Activated naive CD8-positive, alpha-beta T cell treated with anti-CD3 and anti-CD28 coated beads, Interleukin-2, amount 50 U/mL, for 24 hours (primary cell): ENCODE measurements at regions not wholly inside any gene's neighbourhood (a gene's known extent, or its start where the extent isn't known, plus 50 kb on each side); places are given as distances from the start of the nearest gene placed in this dataset.

Experiments
- ATAC-seq: fragments of 150-1000 bp; cut with Tn5 transposase; one replicate; pipeline ENCODE4 v1.10.0; 2021
- DNase-seq: peaks from one replicate; pipeline ENCODE4 v3.0.0; 2021
- H3K27ac Mint-ChIP-seq: one replicate; pipeline ENCODE4 v1.8.0; 2021; ENCODE audit warnings: mild to moderate bottlenecking, mixed read lengths
- H3K27me3 Mint-ChIP-seq: one replicate; pipeline ENCODE4 v1.8.0; 2021; ENCODE audit warnings: mixed read lengths
- H3K36me3 Mint-ChIP-seq: one replicate; pipeline ENCODE4 v1.8.0; 2021; ENCODE audit warnings: low read depth, mixed read lengths
- H3K4me1 Mint-ChIP-seq: one replicate; pipeline ENCODE4 v1.8.0; 2021; ENCODE audit warnings: mixed read lengths
- H3K4me3 Mint-ChIP-seq: one replicate; pipeline ENCODE4 v1.8.0; 2021; ENCODE audit warnings: mild to moderate bottlenecking, moderate library complexity, mixed read lengths
- H3K9me3 Mint-ChIP-seq: one replicate; pipeline ENCODE4 v1.8.0; 2021; ENCODE audit warnings: mixed read lengths

DNA sequence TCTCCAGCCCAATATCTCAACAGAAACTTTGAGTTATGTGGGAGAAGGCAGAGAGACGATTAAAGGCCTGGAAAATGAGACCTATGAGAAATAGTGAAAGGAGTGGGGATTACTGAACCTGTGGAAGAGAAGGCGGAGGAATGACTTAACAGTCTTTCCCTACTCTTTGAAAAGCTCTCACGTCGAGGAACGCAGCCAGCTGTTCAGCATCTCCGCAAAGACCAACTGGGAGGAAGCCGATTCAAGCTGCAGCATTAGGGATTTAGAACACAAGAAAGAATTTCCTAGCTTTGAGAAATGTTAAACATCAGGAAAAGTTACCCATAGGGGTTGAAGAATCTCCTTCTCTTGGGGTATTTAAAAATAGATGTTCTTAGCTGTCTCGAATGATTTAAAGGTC lies 233.2 kb upstream of the PARD3B start:
- Mint-ChIP-seq H3K4me1 (no peaks in the 10 kb centered on the region), H3K36me3 (no peaks in the 10 kb centered on the region), H3K27me3 (peaks cover 7% of the 10 kb centered on the region), H3K9me3 (no peaks in the 10 kb centered on the region), H3K27ac (no peak overlapping the region), H3K4me3 (no peak overlapping the region)
- DNase-seq, result no peak
- no peak for ATAC-seq

DNA sequence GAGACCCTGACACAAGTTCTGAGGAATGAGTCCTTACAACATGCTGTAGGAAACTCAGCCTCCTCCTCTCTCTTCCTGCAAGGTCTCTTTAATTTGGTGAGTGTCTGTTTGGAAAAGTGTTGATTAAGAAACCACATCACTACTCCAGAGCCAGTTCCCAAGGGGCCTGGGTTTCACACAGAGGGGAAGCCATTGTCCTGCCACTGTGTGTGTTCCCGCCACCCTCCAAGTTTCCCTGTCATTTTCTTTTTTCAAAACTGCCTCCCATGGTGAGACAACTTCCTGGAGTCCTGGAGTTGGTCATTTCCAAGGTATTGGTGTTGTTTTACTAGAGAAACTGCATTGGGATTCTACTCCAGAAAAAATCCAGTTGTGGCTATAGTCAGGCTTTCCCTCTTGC lies 232.0 kb upstream of the PARD3B start:
- no peak overlapping the region for H3K4me3 Mint-ChIP-seq
- H3K27me3 Mint-ChIP-seq, result peaks cover 11% of the 10 kb centered on the region

DNA sequence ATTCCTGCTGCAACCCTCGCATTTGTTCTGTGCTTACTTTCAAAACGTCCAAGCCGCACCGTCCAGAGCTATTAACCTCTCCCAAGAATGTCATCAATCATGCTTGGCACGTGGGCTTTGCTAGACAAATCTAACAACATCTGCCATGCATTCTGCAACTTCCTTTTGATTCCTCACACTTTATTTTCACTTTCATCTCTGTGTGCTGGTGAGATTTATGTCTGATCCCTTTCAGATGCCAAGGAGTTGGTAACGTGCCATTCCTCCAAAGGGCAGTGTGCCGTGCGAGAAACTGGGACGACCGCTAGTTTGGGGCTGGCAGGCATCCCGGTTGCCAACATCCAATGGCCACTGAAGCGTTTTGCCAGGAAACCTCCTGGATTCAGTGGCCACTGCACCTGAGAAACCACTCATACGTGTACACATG lies 230.0 kb upstream of the PARD3B start:
- H3K27me3 Mint-ChIP-seq, result peaks cover 14% of the 10 kb centered on the region
- DNase-seq, result no peak
- ATAC-seq, result no peak

More for the DNA sequence above, 232.0 kb upstream of the PARD3B start:
- no peak for DNase-seq
- no peak for ATAC-seq
- H3K4me1 Mint-ChIP-seq, result no peaks in the 10 kb centered on the region
- H3K36me3 Mint-ChIP-seq, result no peaks in the 10 kb centered on the region
- no peak overlapping the region for H3K27ac Mint-ChIP-seq
- no peaks in the 10 kb centered on the region for H3K9me3 Mint-ChIP-seq

DNA sequence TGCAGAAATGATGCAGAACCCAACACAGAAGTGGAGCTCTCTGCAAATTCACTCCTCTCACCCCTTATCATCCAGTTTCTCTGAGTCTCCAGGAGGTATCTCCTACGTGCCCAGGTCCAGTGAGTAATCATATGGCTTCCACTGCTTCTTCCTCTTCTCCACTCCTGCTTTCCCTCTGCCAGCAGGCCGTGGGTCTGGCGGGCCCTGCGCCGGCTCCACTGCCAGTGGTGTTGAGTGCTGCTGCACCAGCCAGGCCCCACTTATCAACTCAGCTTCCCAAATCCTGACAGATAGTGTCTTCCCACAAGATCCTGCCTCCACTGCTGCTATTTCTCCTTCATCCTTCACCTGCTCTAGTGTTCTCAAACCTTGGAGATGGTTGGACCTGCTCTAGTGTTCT lies 227.6 kb upstream of the PARD3B start:
- no peak overlapping the region for H3K27ac Mint-ChIP-seq
- H3K27me3 Mint-ChIP-seq, result peaks cover 14% of the 10 kb centered on the region
- ATAC-seq (no peak), DNase-seq (no peak)
- H3K4me1 Mint-ChIP-seq, result no peaks in the 10 kb centered on the region
- H3K36me3 Mint-ChIP-seq, result no peaks in the 10 kb centered on the region
- no peaks in the 10 kb centered on the region for H3K9me3 Mint-ChIP-seq
- H3K4me3 Mint-ChIP-seq, result no peak overlapping the region

More for the DNA sequence above, 230.0 kb upstream of the PARD3B start:
- Mint-ChIP-seq H3K27ac (no peak overlapping the region), H3K4me1 (no peaks in the 10 kb centered on the region), H3K36me3 (no peaks in the 10 kb centered on the region), H3K4me3 (no peak overlapping the region), H3K9me3 (no peaks in the 10 kb centered on the region)

DNA sequence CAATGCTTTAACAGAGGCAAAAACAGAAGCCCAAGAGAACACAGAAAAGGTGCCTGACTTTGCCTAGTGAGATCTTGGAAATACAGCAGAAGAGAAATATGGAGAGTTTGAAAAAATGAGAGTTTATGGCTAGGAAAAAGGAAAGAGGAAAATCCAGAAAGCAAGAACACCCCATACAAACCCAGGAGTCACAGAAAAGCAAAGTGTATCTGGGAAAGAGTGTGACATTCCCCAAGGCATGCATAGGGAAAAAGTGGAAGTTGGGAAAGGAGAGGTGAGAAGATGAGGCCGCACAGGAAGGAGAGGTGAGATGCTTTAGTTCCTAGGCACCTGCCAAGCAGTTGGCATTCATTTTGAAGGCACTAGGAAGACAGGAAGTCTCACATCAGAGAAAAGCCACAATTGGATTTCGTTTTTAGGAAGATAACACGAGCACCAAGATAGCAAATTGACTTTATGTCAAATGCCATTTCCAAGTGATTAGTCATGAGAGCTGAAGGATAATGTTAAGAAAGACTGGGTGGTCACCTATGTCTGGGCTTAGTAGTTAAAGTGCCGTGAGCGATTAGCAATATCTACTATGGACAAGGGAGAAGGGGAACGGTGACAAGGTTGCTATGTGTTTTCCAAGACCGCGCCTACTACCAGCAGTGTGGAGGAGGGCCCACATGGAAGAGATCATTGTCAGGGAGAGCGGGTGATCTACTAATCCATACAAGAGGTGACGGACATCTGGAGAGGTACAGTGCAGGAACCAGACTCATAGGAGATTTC lies 224.1 kb upstream of the PARD3B start:
- Mint-ChIP-seq H3K4me3 (no peak overlapping the region), H3K36me3 (no peaks in the 10 kb centered on the region), H3K27ac (no peak overlapping the region), H3K9me3 (no peaks in the 10 kb centered on the region), H3K4me1 (no peaks in the 10 kb centered on the region), H3K27me3 (peaks cover 11% of the 10 kb centered on the region)
- DNase-seq, result no peak
- ATAC-seq, result no peak

DNA sequence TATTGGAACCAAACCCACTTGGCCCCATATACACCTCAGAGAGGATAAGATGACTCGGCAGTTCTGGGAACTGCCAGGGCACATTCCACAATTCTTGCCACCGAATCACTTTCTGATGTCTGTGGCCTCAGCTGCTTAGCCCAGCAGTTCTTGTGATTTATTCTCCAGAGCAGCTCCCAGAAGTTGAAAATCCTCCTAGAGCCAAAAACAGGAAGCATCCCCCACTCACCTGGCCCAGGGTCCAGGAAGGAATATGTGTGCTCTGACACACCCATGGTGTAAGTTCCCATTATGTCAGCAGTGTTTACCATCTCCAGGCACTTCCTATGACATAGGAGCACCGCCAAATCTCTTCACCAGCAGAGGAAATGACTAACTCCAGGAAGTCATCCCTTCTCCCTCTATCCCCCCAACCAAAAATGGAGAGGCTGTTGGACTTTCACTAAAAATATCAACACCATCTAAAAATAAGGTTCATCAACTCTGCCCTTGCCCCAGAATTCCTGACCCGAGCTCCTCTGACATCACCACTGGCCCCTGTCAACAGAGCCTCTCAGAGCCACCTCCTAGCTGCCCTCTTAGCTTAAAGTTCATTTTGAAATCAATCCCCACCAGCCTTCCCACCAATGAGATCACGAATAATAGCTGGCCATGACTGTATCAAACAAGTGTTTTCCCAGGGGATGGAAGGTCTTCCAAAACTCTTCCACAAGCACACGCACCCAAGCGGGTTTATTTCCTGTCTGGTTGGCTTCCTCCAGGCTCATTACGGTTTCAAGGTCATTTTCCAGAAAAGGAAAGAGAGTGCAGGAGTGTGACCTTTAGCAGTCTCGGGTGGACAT lies 223.1 kb upstream of the PARD3B start:
- Mint-ChIP-seq H3K36me3 (no peaks in the 10 kb centered on the region), H3K27me3 (peaks cover 11% of the 10 kb centered on the region), H3K4me1 (no peaks in the 10 kb centered on the region), H3K27ac (no peak overlapping the region), H3K4me3 (no peak overlapping the region), H3K9me3 (no peaks in the 10 kb centered on the region)
- no peak for ATAC-seq
- no peak for DNase-seq

DNA sequence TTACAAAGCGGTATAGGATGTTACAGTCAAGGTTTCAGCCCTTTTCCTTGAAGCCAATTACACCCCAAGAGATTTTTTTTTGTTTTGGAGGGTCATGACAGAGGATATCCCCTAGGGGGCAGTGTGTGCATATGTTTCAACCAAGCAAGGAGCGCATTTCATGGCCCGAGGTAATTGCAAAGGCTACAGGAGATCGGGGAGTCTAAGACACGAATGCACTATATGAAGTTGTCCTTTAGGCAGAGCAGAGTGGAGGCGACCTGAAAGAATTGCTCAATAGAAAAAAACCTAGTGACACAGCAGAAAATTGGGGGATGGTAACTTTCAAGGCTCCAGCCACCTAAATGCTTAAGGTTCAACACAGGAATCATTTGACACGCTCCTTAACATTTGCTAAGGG lies 219.8 kb upstream of the PARD3B start:
- peak; percentile 70 for ATAC-seq
- no peaks in the 10 kb centered on the region for H3K4me1 Mint-ChIP-seq
- peaks cover 3% of the 10 kb centered on the region for H3K27me3 Mint-ChIP-seq
- H3K36me3 Mint-ChIP-seq, result no peaks in the 10 kb centered on the region
- H3K4me3 Mint-ChIP-seq, result no peak overlapping the region
- no peak overlapping the region for H3K27ac Mint-ChIP-seq
- peak; percentile 49 for DNase-seq
- H3K9me3 Mint-ChIP-seq, result no peaks in the 10 kb centered on the region

DNA sequence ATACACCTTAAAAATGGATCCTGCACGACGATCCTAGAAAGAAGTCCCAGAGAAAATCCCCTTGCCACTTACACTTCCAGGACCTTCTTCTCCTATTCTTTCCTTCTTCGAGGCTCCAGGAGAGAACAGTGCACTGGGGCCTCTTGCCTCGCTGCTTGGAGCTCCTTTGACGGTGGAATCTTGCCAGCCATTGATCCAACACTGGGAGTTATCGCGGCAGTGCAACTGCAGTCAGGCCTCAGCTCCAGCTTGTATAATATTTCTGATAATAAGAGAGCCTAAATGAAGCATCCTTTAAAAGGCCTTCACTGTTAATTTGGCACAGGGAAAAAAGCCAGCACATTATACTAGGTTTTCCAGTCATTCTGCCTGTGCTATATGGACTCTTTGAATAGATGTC lies 216.9 kb upstream of the PARD3B start:
- Mint-ChIP-seq H3K4me3 (no peak overlapping the region), H3K27me3 (no peaks in the 10 kb centered on the region), H3K36me3 (no peaks in the 10 kb centered on the region), H3K9me3 (no peaks in the 10 kb centered on the region), H3K27ac (no peak overlapping the region), H3K4me1 (no peaks in the 10 kb centered on the region)
- no peak for DNase-seq
- ATAC-seq, result no peak

DNA sequence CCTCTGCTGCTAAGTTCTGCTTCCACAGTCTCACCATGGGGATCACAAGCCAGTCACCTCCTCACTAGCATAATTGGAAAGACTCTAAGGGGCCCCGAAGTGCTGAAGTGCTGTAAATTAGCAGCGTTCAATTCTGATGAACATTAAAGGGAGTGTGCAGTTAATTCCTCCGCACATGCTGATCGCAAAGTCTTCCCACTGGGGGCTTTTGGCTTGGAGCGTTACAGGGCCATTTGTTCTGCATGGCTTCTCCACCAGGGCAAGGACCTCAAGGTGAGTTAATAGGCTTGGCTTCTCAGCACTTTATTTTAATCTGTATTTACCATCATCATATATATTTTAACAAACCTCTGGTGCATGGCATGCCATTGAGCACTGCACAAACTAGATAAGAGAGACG lies 216.3 kb upstream of the PARD3B start:
- Mint-ChIP-seq H3K36me3 (no peaks in the 10 kb centered on the region), H3K4me3 (no peak overlapping the region), H3K27me3 (no peaks in the 10 kb centered on the region), H3K4me1 (no peaks in the 10 kb centered on the region), H3K27ac (no peak overlapping the region), H3K9me3 (no peaks in the 10 kb centered on the region)
- no peak for ATAC-seq
- no peak for DNase-seq

DNA sequence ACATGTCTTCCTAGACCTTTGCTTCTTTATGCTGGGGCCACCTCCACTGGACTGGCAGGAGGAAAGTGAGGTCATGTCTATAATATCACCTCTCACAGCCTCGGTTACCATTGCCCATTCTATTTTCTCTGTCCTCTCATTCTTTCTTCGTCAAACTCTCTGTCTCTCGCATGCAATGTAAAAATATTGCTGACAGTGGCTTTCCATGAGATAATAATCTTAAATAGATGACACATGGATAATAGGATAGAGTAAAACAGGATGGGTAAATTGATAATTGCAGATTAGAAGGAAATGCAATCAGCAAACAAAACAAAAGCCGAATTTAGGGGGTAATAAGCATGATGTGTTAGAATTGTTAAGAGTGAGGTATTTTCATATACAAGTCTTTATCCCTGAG lies 215.7 kb upstream of the PARD3B start:
- H3K36me3 Mint-ChIP-seq, result no peaks in the 10 kb centered on the region
- no peaks in the 10 kb centered on the region for H3K4me1 Mint-ChIP-seq
- no peak for ATAC-seq
- H3K9me3 Mint-ChIP-seq, result no peaks in the 10 kb centered on the region
- H3K4me3 Mint-ChIP-seq, result no peak overlapping the region
- no peaks in the 10 kb centered on the region for H3K27me3 Mint-ChIP-seq
- DNase-seq, result no peak
- no peak overlapping the region for H3K27ac Mint-ChIP-seq

DNA sequence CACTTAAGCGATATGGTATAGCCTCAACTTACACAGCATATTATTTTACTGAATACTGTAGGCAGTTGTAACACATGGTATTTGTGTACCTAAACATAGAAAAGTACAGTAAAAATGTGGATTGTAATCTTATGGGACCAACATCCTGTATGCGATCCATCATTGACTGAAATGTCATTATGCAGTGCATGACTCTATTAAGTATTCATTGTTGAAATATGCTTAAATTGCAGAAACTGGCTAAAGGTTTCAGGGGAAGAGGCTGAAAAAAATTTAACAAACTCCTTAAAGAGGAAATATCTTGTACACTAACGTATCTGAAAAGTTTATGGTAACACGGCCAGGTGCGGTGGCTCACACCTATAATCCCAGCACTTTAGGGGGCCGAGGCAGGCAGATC lies 214.1 kb upstream of the PARD3B start:
- DNase-seq, result no peak

DNA sequence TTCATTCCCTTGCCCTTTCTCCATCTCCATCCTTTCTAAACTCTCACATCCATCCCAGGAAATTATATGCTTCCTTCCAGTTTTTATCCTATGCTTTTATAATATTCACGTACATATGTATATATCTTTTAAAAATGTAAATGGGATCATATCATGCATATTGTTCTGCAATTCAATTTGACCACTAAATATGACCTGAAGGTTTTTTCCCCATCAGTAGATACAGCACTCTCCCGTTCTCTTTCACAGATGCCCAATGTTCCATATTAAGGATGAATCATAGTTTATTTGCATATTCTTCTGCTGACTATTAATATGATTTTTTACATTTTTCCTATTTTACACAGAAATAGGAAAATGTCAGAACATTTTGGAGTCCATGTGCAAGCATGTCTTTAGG lies 213.3 kb upstream of the PARD3B start:
- Mint-ChIP-seq H3K9me3 (no peaks in the 10 kb centered on the region), H3K36me3 (no peaks in the 10 kb centered on the region), H3K4me1 (no peaks in the 10 kb centered on the region), H3K27ac (no peak overlapping the region), H3K4me3 (no peak overlapping the region), H3K27me3 (peaks cover 5% of the 10 kb centered on the region)
- DNase-seq (no peak), ATAC-seq (no peak)

More for the DNA sequence above, 214.1 kb upstream of the PARD3B start:
- Mint-ChIP-seq H3K36me3 (no peaks in the 10 kb centered on the region), H3K4me1 (no peaks in the 10 kb centered on the region), H3K27ac (no peak overlapping the region), H3K27me3 (peaks cover 5% of the 10 kb centered on the region), H3K9me3 (no peaks in the 10 kb centered on the region), H3K4me3 (no peak overlapping the region)
- no peak for ATAC-seq

DNA sequence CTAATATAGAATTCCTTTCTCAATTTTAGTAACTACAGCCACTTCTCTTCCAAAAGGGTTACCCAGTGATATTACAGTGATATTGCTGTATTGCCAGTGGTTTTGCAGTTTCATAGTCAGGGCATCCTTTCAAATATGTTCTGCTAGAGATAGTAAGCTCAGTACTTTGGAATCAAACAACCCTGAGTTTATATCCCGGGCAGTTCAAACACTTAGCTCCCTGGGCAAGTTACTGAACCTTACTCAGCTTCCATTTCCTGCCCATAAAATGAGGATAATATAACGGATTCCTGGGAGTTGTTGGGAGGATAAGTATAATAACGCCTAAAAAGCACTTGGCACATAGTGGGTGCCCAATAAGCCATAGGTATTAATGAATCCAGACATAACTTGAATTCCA lies 212.6 kb upstream of the PARD3B start:
- ATAC-seq (no peak), DNase-seq (no peak)
- Mint-ChIP-seq H3K9me3 (no peaks in the 10 kb centered on the region), H3K27me3 (peaks cover 11% of the 10 kb centered on the region), H3K36me3 (no peaks in the 10 kb centered on the region), H3K4me1 (no peaks in the 10 kb centered on the region), H3K4me3 (no peak overlapping the region), H3K27ac (no peak overlapping the region)

DNA sequence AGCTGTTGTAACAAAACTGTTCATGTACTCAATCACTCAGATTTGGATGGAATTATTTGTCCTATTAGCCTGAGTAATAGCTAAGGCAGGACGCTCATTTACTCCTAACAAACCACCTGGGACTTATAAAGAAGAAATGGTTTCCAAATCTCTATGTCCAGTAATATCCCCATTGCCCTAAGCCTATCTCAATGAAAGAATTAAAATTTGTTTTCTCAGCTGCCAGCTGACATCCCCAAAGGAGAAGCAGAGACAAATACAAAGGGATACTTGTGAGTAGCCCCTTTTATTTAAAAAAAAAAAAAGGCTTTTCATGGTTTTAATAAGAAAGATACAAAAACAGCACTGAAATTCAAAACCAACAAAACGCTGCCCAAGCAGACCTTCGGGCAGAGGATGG lies 211.4 kb upstream of the PARD3B start:
- DNase-seq (no peak), ATAC-seq (no peak)
- Mint-ChIP-seq H3K27ac (no peak overlapping the region), H3K4me3 (no peak overlapping the region), H3K36me3 (no peaks in the 10 kb centered on the region), H3K4me1 (no peaks in the 10 kb centered on the region), H3K9me3 (no peaks in the 10 kb centered on the region), H3K27me3 (peaks cover 18% of the 10 kb centered on the region)

DNA sequence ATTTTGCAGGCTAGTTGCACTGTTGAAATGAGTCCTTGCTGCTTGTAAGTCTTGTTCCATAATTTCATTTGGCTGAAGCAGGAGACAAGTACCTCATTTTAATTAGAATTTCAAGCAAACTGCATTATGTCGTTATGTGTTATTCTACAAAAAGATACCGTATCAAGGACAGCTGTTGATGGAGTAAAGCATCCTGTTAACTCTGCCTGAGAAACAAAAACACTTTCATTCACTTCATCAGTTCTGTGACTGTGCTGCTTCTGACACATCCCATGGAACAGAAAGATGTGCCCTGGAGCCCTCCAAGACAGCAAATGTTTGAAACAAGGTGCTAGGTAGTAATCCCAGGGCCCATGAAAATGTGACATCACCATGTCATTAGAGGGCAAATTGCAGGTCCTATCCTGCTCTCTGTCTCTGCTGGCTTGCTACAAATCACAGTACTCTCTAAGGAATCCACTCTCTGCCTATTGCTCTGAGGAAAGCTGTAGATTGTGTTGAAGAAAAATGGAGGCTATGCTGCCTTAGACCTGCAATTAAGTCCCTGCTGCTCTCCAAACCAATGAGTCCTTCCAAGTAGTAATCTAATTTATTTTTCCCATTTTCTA lies 209.7 kb upstream of the PARD3B start:
- H3K27me3 Mint-ChIP-seq, result peaks cover 24% of the 10 kb centered on the region
- no peaks in the 10 kb centered on the region for H3K4me1 Mint-ChIP-seq
- ATAC-seq (no peak), DNase-seq (no peak)
- no peak overlapping the region for H3K27ac Mint-ChIP-seq
- H3K36me3 Mint-ChIP-seq, result no peaks in the 10 kb centered on the region
- H3K9me3 Mint-ChIP-seq, result no peaks in the 10 kb centered on the region
- H3K4me3 Mint-ChIP-seq, result no peak overlapping the region
